SK-N-SH treated with all-trans-retinoic acid at 6 μM for 48 hours (cell line): ENCODE measurements at regions not wholly inside any gene's neighbourhood (a gene's known extent, or its start where the extent isn't known, plus 50 kb on each side); places are given as distances from the start of the nearest gene placed in this dataset.
"Not testable (repeated sequence)": the region's sequence is repeated elsewhere in the genome, so short reads cannot be mapped to it uniquely, and the experiment has no call there.

ENCODE experiments used
- ATAC-seq: fragments of 200-7000 bp; cut with Tn5 transposase; 3 replicates; pipeline ENCODE4 v1.9.1; 2020; ENCODE audit warnings: mild to moderate bottlenecking, moderate library complexity
- ARNTL ChIP-seq: fragments of 450-650 bp; formaldehyde crosslinking; IDR thresholded peaks from 2 replicates; pipeline ENCODE4 v1.5.0; 2020; ENCODE audit warnings: low read depth, mild to moderate bottlenecking, moderate library complexity, borderline replicate concordance
- BACH2 ChIP-seq: fragments of 250-450 bp; sonication (Bioruptor Pico); IDR thresholded peaks from 2 replicates; pipeline ENCODE4 v1.9.0; 2021; ENCODE audit warnings: mild to moderate bottlenecking, borderline replicate concordance
- CSDC2 ChIP-seq: fragments of 250-450 bp; sonication (Bioruptor Pico); IDR thresholded peaks from 2 replicates; pipeline ENCODE4 v1.5.0; 2020; ENCODE audit warnings: mild to moderate bottlenecking, moderate library complexity
- ESRRG ChIP-seq: fragments of 250-450 bp; sonication (Bioruptor Pico); IDR thresholded peaks from 2 replicates; pipeline ENCODE4 v1.6.1; 2021; ENCODE audit warnings: mild to moderate bottlenecking
- GLIS3 ChIP-seq: fragments of 250-450 bp; sonication (Bioruptor Pico); IDR thresholded peaks from 2 replicates; pipeline ENCODE4 v1.5.0; 2020; ENCODE audit warnings: mild to moderate bottlenecking, moderate library complexity
- ISL1 ChIP-seq: fragments of 250-450 bp; sonication (Bioruptor Pico); IDR thresholded peaks from 2 replicates; pipeline ENCODE4 v2.1.2; 2022; ENCODE audit warnings: mild to moderate bottlenecking, moderate library complexity
- OSR1 ChIP-seq: fragments of 250-450 bp; sonication (Bioruptor Pico); IDR thresholded peaks from 2 replicates; pipeline ENCODE4 v1.8.0; 2022; ENCODE audit warnings: moderate library complexity, mild to moderate bottlenecking, inconsistent platforms
- PPARA ChIP-seq: fragments of 250-450 bp; sonication (Bioruptor Pico); IDR thresholded peaks from 2 replicates; pipeline ENCODE4 v1.5.0; 2020; ENCODE audit warnings: mild to moderate bottlenecking, borderline replicate concordance
- RARB ChIP-seq: fragments of 250-450 bp; sonication (Bioruptor Pico); IDR thresholded peaks from 2 replicates; pipeline ENCODE4 v1.8.0; 2021; ENCODE audit warnings: mild to moderate bottlenecking, moderate library complexity
- SNAI2 ChIP-seq: fragments of 250-450 bp; sonication (Bioruptor Pico); IDR thresholded peaks from 2 replicates; pipeline ENCODE4 v1.5.0; 2020; ENCODE audit warnings: mild to moderate bottlenecking, moderate library complexity
- TCF4 ChIP-seq: fragments of 250-450 bp; sonication (Bioruptor Pico); IDR thresholded peaks from 2 replicates; pipeline ENCODE4 v1.8.0; 2021; ENCODE audit warnings: mild to moderate bottlenecking, moderate library complexity, borderline replicate concordance
- TOX ChIP-seq: fragments of 250-450 bp; sonication (Bioruptor Pico); IDR thresholded peaks from 2 replicates; pipeline ENCODE4 v1.8.0; 2021; ENCODE audit warnings: mild to moderate bottlenecking, moderate library complexity, borderline replicate concordance
- ZC3H10 ChIP-seq: fragments of 250-450 bp; sonication (Bioruptor Pico); IDR thresholded peaks from 2 replicates; pipeline ENCODE4 v1.5.1; 2021; ENCODE audit warnings: mild to moderate bottlenecking, moderate library complexity
- ZFP3 ChIP-seq: fragments of 250-450 bp; sonication (Bioruptor Pico); IDR thresholded peaks from 2 replicates; pipeline ENCODE4 v1.5.0; 2020; ENCODE audit warnings: mild to moderate bottlenecking, moderate library complexity
- ZFP30 ChIP-seq: fragments of 450-650 bp; formaldehyde crosslinking; IDR thresholded peaks from 2 replicates; pipeline ENCODE4 v1.5.0; 2022; ENCODE audit warnings: mild to moderate bottlenecking, moderate library complexity
- ZNF565 ChIP-seq: fragments of 450-650 bp; formaldehyde crosslinking; conservative IDR thresholded peaks from 2 replicates; pipeline ENCODE4 v1.5.0; 2020; ENCODE audit warnings: low read depth, mild to moderate bottlenecking, moderate library complexity
- ZNF70 ChIP-seq: fragments of 450-650 bp; formaldehyde crosslinking; IDR thresholded peaks from 2 replicates; pipeline ENCODE4 v1.5.0; 2020; ENCODE audit warnings: mild to moderate bottlenecking, moderate library complexity
- ZNF8 ChIP-seq: fragments of 450-650 bp; formaldehyde crosslinking; IDR thresholded peaks from 2 replicates; pipeline ENCODE4 v1.5.0; 2020; ENCODE audit warnings: mild to moderate bottlenecking, moderate library complexity
- TF ChIP-seq, protein P1 (sequence below): fragments of 250-450 bp; sonication (Bioruptor Pico); IDR thresholded peaks from 2 replicates; pipeline ENCODE4 v1.8.0; 2020; ENCODE audit warnings: mild to moderate bottlenecking, moderate library complexity, borderline replicate concordance
- TF ChIP-seq, protein P2 (sequence below): fragments of 250-450 bp; sonication (Bioruptor Pico); IDR thresholded peaks from 2 replicates; pipeline ENCODE4 v1.8.0; 2021; ENCODE audit warnings: low read depth, mild to moderate bottlenecking, moderate library complexity, borderline replicate concordance
- TF ChIP-seq, protein P3 (sequence below): fragments of 250-450 bp; sonication (Bioruptor Pico); IDR thresholded peaks from 2 replicates; pipeline ENCODE4 v1.5.1; 2020; ENCODE audit warnings: low read depth, mild to moderate bottlenecking, moderate library complexity
- TF ChIP-seq, protein P4 (sequence below): fragments of 250-450 bp; sonication (Bioruptor Pico); IDR thresholded peaks from 2 replicates; pipeline ENCODE4 v1.5.1; 2021; ENCODE audit warnings: mild to moderate bottlenecking, moderate library complexity
- TF ChIP-seq, protein P5 (sequence below): fragments of 250-450 bp; sonication (Bioruptor Pico); IDR thresholded peaks from 2 replicates; pipeline ENCODE4 v1.5.0; 2020; ENCODE audit warnings: mild to moderate bottlenecking, moderate library complexity

DNA sequence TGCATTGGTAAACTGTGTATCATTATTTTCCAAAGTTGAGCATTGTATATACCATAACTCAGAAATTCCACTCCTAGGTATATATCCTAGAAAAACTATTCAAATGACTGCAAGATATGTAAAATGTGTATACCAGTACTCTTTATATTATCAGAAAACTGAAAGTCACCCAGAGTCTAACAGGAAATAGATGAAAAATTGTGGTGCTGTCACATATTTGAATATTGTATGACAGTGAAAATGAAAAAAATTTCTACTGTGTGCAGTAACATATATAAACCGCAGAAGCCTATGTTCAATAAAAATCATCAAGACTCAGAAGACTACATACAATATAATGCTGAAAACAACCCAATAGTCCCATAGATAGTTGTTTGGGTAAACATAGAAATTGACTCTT, 74.4 kb upstream of the LYPLAL1 start:
- TF ChIP-seq, protein P1, sequence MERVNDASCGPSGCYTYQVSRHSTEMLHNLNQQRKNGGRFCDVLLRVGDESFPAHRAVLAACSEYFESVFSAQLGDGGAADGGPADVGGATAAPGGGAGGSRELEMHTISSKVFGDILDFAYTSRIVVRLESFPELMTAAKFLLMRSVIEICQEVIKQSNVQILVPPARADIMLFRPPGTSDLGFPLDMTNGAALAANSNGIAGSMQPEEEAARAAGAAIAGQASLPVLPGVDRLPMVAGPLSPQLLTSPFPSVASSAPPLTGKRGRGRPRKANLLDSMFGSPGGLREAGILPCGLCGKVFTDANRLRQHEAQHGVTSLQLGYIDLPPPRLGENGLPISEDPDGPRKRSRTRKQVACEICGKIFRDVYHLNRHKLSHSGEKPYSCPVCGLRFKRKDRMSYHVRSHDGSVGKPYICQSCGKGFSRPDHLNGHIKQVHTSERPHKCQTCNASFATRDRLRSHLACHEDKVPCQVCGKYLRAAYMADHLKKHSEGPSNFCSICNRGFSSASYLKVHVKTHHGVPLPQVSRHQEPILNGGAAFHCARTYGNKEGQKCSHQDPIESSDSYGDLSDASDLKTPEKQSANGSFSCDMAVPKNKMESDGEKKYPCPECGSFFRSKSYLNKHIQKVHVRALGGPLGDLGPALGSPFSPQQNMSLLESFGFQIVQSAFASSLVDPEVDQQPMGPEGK (CRISPR knock-in tag): no peak
- TF ChIP-seq RARB (no peak), OSR1 (CRISPR knock-in tag) (no peak), ZFP3 (CRISPR knock-in tag) (no peak), ZC3H10 (CRISPR knock-in tag) (no peak), GLIS3 (CRISPR knock-in tag) (no peak), ZNF8 (CRISPR knock-in tag) (no peak), TCF4 (CRISPR knock-in tag) (no peak), SNAI2 (no peak), ZNF565 (CRISPR knock-in tag) (no peak), ZNF70 (CRISPR knock-in tag) (no peak), ARNTL (CRISPR knock-in tag) (no peak), ISL1 (no peak), PPARA (CRISPR knock-in tag) (no peak), TOX (no peak)
- TF ChIP-seq, protein P2, sequence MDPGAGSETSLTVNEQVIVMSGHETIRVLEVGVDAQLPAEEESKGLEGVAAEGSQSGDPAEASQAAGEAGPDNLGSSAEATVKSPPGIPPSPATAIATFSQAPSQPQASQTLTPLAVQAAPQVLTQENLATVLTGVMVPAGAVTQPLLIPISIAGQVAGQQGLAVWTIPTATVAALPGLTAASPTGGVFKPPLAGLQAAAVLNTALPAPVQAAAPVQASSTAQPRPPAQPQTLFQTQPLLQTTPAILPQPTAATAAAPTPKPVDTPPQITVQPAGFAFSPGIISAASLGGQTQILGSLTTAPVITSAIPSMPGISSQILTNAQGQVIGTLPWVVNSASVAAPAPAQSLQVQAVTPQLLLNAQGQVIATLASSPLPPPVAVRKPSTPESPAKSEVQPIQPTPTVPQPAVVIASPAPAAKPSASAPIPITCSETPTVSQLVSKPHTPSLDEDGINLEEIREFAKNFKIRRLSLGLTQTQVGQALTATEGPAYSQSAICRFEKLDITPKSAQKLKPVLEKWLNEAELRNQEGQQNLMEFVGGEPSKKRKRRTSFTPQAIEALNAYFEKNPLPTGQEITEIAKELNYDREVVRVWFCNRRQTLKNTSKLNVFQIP (CRISPR knock-in tag): no peak
- ATAC-seq: no peak; the same call in 2 of the 3 replicates

DNA sequence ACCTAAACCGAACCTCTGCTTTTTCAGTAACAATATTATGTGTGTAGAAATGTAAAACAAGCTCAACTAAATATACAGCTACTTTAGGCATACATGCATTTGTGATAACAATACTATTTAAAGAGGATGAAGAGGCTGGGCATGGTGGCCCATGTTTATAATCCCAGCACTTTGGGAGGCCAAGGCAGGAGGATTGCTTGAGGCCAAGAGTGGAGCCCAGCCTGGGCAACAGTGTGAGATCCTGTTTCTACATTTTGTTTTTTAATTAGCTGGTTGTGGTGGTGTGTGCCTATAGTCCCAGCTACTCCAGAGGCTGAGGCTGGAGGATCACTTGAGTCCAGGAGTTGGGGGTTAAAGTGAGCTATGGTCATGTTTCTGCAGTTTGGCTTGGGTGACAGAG, 73.6 kb upstream of the LYPLAL1 start:
- ATAC-seq: no peak
- TF ChIP-seq ESRRG (CRISPR knock-in tag) (no peak), ZNF70 (CRISPR knock-in tag) (no peak), CSDC2 (CRISPR knock-in tag) (no peak), OSR1 (CRISPR knock-in tag) (no peak), ZFP30 (CRISPR knock-in tag) (no peak), TOX (no peak), SNAI2 (no peak), PPARA (CRISPR knock-in tag) (no peak), BACH2 (CRISPR knock-in tag) (no peak), GLIS3 (CRISPR knock-in tag) (no peak), RARB (no peak), ZNF8 (CRISPR knock-in tag) (no peak)
- TF ChIP-seq, protein P2 (CRISPR knock-in tag): no peak
- TF ChIP-seq, protein P1 (CRISPR knock-in tag): no peak

DNA sequence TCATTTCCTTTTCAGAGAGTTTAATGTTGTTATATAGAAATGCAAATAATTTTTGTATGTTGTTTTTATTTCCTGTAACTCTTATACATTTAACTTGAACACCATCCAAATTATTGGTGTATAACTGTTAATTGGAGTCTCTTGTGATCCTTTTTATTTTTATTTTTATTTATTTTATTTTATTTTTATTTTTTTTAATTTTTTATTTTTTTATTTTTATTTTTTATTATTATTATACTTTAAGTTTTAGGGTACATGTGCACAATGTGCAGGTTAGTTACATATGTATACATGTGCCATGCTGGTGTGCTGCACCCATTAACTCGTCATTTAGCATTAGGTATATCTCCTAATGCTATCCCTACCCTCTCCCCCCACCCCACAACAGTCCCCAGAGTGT, 71.2 kb upstream of the LYPLAL1 start:
- ATAC-seq: not testable (repeated sequence)

DNA sequence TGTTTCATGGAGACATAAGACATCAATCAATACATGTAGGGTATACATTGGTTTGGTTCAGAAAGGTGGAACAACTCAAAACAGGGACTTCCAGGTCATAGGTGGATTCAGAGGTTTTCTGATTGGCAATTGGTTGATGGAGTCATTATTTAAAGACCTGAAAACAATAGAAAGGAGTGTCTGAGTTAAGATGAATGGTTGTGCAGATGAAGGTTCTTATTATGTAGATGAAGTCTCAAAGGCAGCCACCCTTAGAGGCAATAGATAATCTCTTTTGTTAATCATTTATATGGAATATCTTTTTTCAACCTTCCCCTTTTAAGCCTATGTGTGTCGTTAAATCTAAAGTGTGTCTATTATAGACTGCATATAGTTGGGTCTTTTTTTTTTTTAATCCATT, 67.8 kb upstream of the LYPLAL1 start:
- ATAC-seq: no peak
- TF ChIP-seq ZNF70 (CRISPR knock-in tag): no peak
- TF ChIP-seq, protein P3, sequence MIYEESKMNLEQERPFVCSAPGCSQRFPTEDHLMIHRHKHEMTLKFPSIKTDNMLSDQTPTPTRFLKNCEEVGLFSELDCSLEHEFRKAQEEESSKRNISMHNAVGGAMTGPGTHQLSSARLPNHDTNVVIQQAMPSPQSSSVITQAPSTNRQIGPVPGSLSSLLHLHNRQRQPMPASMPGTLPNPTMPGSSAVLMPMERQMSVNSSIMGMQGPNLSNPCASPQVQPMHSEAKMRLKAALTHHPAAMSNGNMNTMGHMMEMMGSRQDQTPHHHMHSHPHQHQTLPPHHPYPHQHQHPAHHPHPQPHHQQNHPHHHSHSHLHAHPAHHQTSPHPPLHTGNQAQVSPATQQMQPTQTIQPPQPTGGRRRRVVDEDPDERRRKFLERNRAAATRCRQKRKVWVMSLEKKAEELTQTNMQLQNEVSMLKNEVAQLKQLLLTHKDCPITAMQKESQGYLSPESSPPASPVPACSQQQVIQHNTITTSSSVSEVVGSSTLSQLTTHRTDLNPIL: no peak
- TF ChIP-seq, protein P4, sequence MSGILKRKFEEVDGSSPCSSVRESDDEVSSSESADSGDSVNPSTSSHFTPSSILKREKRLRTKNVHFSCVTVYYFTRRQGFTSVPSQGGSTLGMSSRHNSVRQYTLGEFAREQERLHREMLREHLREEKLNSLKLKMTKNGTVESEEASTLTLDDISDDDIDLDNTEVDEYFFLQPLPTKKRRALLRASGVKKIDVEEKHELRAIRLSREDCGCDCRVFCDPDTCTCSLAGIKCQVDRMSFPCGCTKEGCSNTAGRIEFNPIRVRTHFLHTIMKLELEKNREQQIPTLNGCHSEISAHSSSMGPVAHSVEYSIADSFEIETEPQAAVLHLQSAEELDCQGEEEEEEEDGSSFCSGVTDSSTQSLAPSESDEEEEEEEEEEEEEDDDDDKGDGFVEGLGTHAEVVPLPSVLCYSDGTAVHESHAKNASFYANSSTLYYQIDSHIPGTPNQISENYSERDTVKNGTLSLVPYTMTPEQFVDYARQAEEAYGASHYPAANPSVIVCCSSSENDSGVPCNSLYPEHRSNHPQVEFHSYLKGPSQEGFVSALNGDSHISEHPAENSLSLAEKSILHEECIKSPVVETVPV (CRISPR knock-in tag): no peak
- no peak for TF ChIP-seq OSR1 (CRISPR knock-in tag)
- no peak for TF ChIP-seq ZFP3 (CRISPR knock-in tag)
- TF ChIP-seq, protein P5, sequence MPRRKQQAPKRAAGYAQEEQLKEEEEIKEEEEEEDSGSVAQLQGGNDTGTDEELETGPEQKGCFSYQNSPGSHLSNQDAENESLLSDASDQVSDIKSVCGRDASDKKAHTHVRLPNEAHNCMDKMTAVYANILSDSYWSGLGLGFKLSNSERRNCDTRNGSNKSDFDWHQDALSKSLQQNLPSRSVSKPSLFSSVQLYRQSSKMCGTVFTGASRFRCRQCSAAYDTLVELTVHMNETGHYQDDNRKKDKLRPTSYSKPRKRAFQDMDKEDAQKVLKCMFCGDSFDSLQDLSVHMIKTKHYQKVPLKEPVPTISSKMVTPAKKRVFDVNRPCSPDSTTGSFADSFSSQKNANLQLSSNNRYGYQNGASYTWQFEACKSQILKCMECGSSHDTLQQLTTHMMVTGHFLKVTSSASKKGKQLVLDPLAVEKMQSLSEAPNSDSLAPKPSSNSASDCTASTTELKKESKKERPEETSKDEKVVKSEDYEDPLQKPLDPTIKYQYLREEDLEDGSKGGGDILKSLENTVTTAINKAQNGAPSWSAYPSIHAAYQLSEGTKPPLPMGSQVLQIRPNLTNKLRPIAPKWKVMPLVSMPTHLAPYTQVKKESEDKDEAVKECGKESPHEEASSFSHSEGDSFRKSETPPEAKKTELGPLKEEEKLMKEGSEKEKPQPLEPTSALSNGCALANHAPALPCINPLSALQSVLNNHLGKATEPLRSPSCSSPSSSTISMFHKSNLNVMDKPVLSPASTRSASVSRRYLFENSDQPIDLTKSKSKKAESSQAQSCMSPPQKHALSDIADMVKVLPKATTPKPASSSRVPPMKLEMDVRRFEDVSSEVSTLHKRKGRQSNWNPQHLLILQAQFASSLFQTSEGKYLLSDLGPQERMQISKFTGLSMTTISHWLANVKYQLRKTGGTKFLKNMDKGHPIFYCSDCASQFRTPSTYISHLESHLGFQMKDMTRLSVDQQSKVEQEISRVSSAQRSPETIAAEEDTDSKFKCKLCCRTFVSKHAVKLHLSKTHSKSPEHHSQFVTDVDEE (CRISPR knock-in tag): no peak
- TF ChIP-seq RARB: no peak
